LHCN-M2 (cell line): ENCODE measurements at regions not wholly inside any gene's neighbourhood (a gene's known extent, or its start where the extent isn't known, plus 50 kb on each side); places are given as distances from the start of the nearest gene placed in this dataset.
A peak's percentile ranks its signal among the peaks of the same experiment; 100 is the strongest.
"Not testable (repeated sequence)": the region's sequence is repeated elsewhere in the genome, so short reads cannot be mapped to it uniquely, and the experiment has no call there.

Experiments
- DNase-seq: peaks from one replicate; pipeline ENCODE4 v3.0.0-alpha.2; 2012; ENCODE audit warnings: low read depth

DNA sequence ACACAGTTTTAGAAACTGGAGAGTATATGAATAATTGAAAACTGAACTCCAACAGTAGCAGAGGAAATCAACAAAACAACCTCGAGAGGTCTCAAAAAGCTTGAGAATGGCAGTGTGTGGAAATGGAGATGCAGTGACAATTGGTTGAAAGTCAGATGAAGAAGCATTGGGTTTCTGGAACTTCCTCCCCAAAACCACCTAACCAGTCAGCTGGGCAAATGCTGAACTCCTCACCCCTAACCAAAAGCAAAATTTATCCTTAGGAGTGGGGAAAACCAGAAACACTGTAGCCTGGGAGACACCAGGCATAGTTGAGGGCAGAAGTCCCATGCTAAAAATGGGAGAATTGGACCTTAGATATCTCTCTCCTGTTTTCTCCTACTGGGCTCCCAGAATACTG lies 109.9 kb downstream of the TANC2 start:
- DNase-seq: peak; percentile 45

DNA sequence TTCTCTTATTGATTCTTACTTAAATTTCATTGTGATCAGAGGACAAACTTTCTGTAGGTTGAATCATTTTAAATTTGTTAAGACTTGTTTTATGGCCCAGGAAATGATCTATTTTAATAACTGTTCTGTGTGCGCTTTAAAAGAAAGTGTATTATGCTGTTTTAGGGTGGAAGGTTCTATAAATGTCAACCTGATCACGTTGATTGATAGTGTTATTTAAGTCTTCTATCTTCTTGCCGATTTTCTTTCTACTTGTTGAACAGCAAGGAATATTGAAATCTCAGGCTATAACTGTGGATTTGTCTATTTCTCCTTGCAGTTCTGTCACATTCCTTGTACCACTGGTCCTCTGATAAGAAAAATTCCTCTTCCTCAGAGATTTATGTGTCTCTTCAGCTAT lies 112.7 kb downstream of the TANC2 start:
- DNase-seq: no peak

DNA sequence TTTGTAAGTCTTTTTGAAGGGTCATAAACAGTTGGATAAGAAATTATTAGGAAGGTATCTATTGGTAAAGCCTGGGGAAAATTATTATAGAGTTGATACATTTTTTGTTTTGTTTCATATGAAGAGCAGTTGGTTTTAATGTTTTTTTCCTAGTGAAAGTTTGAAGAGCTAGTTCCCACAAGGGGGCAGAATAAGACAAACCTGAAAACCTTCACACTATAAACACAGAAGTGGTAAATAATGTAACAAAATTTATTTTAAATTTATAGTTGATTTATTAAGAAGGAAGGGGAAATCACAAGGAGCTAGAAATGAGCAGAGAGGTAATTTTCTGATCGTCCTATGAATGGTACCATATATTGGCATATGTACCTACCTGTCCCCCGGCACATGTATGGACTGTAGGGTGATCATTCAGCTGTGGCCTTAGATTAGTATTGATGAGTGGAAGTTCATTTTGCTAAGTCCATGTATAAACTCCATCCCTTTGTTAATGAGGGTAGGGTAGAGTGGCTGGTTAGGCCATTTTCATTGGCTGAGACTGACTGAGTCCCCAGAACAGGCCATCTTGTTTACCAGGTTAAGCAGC lies 116.3 kb downstream of the TANC2 start:
- DNase-seq: peak; percentile 57

DNA sequence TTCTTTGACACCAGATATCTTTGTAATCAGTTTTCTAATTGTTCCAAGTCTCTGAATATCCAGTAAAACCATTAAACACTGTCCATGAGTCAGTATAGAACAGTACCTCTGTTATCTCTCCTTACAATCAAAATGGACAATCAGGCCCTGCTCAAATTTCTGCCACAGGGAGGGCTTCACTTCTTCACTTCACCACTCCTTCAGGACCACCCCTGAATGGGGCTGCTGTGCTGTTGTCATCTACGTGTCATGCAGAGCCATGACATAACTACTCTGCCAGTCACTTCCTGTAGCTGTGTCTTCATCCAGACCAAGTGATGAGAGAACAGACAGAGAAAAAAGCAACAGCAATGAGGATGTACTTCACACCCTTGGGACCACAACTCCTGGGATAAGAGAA lies 116.9 kb downstream of the TANC2 start:
- DNase-seq: peak; percentile 29

DNA sequence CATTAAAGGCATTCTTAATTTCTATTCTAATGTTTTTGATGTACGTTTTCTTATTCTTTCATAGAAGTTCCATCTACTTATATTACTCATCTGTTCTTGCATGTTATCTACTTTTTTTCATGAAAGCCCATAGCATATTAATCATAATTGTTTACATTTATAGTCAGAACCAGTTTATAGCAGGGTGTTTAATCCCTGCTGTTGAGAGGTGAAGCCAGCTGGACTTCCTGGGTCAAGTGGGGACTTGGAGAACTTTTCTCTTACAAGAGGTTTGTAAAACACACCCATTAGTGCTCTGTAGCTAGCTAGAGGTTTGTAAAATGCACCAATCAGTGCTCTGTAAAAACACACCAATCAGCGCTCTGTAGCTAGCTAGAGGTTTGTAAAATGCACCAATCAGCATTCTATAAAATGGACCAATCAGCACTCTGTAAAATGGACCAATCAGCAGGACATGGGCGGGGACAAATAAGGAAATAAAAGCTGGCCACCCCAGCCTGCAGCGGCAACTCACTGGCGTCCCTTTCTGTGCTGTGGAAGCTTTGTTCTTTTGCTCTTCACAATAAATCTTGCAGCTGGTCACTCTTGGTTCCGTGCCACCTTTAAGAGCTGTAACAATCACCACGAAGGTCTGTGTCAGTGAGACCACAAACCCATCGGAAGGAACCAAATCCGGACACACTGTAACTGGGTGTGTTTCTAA lies 120.6 kb downstream of the TANC2 start:
- DNase-seq: peak; percentile 78

DNA sequence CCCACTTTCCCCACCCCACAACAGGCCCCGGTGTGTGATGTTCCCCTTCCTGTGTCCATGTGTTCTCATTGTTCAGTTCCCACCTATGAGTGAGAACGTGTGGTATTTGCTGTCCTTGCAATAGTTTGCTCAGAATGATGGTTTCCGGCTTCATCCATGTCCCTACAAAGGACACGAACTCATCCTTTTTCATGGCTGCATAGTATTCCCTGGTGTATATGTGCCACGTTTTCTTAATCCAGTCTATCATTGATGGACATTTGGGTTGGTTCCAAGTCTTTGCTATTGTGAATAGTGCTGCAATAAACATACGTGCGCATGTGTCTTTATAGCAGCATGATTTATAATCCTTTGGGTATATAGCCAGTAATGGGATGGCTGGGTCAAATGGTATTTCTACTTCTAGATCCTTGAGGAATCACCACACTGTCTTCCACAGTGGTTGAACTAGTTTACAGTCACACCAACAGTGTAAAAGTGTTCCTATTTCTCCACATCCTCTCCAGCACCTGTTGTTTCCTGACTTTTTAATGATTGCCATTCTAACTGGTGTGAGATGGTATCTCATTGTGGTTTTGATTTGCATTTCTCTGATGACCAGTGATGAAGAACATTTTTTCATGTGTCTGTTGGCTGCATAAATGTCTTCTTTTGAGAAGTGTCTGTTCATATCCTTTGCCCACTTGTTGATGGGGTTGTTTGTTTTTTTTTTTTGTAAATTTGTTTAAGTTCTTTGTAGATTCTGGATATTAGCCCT lies 124.5 kb downstream of the TANC2 start:
- not testable (repeated sequence) for DNase-seq

DNA sequence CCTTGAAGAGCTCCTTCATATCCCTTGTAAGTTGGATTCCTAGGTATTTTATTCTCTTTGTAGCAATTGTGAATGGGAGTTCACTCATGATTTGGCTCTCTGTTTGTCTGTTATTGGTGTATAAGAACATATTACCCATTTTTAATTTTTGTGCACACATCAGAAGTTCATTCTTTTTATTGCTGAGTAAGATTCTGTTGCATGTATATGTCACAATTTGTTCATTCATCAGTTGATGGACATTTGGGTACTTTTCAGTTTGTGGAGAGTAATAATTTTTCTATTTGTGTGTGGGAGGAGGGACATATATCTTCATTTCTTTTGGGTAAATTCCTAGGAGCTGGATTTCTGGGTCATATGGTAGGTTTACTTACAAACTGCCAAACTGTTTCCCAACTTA lies 125.9 kb downstream of the TANC2 start:
- DNase-seq: not testable (repeated sequence)

DNA sequence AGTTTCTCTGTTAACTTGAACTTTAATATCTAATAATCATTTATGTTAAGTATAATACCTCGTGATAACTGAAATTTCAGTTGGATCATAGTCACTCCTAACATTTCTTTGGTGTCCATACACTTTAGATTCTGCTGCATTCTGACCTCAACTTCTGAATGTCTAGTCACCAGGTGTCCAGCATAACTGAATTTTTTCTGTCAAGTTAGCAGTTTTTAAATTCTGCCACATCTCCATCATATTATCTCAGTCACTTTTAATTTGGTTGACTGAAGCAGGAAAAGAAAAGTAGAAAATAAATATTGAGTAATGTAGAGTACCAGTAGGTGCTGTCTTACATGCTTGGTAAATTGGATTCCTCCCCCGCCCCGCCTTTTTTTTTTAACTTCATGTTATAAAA lies 128.6 kb downstream of the TANC2 start:
- no peak for DNase-seq

DNA sequence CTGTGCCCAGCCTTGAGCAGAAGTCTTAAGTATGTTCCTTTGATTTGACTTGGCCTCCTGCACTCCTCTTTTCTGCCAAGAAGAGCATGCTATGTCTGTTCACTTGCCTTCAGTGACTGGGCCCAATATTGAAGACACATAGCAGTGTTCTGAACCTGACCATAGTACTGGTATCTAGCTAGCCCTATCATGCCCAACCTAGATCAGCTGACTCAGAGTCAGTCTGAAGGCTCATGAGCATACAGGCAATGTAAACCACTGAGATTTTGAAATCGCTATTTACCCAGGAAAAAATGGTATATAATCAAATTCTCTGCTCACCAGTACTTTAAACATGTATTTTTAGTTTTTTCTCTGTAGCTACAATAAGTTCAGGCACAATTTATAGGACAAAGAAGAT lies 129.4 kb downstream of the TANC2 start:
- no peak for DNase-seq

DNA sequence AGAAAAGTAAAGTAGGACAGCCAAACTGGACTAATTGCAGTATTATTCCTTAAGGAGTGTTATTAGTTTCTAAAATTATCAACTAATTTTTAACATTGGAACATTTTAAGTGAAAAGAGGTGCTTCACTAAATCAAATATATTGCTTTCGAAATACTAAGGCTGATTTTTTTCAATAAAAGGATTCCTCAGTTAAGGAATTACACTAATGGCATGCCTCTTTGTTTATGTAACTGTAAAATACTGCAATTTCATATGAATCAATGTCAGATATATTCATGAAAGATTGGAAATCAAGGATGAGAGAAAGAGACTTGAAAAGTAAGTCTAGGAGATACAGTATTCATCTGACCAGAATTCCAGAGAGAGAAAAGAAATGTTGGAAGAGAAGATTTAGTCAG lies 129.8 kb downstream of the TANC2 start:
- DNase-seq: no peak

DNA sequence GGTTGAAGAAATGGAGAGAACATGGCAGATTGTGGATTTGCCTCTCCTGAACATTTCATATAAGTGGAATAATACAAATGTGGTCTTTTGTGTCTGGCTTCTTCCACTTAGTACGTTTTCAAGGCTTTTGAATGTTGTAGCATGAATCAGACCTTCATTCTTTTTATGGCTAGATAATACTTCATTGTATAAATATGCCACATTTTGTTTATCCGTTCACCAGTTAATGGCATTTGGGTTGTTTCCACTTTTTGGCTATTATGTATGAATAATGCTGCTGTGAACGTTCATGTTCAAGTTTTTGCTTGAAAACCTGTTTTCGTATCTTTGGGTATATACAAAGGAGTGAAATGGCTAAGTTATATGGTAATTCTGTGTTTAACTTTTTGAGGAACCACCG lies 130.4 kb downstream of the TANC2 start:
- DNase-seq: no peak

DNA sequence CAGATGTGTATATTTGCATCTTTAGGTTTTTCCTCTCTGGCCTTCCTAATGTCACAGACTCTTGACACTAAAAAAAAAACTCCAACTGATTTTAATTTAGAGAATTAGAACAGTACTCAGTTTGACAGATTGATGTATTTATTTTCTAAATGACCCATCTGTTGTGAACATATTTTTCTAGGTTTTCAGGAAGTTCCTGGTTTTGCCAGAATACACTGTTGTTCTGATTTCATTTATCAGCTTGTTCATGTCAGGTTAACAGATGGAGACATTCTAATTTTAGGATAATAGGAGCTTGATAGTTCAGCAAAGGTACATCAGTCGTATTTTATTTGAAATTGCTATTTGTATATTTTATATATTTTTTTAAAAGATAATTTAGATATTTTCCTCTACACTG lies 133.4 kb downstream of the TANC2 start:
- no peak for DNase-seq

DNA sequence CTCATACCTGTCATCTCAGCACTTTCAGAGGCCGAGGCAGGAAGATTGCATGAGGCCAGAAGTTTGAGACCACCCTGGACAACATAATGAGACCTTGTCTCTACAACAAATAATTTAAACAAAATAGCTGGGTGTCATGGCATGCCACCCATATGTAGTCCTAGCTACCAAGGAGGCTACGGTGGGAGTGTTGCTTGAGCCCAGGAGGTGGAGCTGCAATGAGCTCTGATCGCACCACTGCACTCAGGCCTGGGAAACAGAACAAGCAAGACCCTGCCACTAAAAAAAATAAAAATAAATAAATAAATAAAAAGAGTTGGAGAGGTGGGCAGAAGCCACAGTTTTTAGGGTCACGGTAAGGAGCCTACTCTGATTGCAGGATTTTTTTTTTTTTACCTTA lies 136.0 kb downstream of the TANC2 start:
- DNase-seq: no peak

DNA sequence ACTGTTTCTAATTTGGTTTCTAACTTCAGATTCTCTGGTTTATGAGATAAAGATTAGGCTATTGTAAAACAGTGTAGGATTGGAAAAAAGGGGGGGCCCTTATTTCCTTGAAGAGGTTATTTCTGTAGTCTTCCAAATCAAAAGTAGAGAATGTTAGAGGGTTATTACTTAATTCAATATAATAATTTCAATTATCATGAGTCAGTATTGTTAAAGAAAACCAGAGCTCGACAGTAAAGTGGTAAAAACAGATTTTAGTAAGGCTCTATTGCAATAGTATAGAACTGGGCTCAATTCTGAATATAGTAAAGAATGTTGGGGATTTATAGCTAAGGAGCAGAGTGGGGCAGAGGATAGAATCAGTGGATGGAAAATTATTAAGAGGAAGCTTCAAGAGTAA lies 140.0 kb downstream of the TANC2 start:
- DNase-seq: no peak

DNA sequence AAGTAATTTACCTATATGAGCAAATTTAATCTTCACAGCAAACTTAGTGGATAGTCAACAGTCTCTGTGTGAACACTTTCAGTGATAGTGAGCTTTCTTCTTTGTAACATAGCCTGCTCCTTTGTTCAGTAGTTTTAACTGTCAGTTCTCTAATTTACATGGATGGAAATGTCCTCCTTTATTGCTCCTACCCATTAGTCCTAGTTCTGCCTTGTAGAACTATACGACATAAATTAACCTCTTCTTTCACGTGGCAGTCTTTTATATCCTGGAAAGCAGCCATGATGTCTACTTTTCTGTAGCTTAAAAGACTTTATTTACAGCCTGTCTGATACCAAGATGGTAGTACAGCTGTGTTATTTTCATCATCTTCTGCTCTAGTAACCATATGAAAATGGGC lies 143.6 kb downstream of the TANC2 start:
- DNase-seq: no peak

DNA sequence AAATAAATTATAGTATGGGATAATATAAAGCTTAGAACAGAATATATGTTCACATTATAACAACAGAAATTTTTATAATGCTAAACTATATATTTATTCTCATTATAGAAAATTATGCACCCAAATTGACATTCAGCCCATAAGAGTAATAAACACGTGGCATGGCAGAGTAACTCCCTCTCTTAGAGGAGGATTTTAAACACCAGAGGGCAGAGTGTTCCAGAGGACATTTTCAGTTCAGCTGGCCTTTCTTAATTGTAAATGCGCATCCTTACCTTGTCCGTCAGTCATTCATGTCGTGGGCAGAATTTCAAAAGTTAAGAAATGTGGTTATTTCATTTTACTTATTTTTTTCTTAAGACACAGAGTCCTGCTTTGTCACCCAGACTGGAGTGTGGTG lies 147.1 kb downstream of the TANC2 start:
- peak; percentile 18 for DNase-seq

DNA sequence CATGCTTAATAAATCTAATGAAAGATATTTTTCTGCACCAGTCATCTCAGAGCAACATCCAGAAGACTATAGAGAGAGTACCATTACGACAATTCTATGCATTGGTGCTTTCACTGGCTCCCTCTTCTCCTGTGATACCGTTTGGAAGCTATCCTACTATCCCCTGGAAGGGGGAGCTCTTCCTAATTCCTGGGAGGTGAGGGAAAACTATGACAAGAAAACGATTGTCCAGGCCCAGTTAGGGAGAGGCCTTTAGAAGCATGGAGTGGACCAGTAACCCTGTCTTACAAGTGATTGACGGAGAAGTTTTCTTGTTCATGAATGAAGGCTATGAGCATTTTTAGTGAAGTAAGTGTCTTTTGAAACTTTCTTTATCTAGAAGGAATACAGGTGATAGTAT lies 150.2 kb downstream of the TANC2 start:
- no peak for DNase-seq

DNA sequence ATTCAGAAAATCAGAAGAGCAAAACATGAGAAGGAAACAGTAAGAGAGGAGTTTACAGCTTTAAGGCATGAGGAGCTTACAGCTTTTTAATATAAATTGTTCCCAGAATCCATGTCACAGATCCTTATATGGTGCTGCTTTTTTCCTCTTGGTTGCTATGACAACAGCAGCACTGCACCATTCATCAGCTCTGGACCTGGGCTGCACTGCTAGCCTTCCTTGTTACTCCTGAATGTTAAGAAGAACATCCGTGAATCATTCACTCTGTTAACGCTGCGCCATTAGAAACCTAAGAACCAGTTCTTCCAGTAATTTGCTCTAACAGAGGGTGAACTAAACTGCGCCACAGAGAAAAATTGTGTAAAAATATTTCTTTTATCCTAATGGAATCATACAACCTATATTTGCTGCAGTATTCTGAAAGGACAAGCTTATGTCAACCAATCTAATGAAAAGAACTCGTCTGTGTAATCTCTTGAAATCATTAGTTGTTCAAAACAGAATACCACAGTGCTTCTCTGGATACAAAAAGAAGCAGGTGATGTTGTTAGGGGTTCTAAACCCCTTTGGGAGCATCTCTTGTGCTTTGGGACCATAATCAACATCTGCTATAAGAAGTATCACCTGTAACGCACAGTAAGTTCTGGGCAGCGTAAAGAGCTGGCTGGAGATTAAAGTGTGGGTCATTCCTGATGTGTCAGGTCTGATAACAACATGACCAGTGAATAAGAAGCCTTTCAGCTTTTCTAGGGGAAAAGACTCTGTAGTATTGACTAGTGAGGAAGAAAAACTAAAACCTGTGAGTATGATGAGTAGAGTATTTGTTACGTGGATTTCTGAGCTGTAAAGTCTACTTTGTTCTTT lies 151.2 kb downstream of the TANC2 start:
- DNase-seq: peak; percentile 42

DNA sequence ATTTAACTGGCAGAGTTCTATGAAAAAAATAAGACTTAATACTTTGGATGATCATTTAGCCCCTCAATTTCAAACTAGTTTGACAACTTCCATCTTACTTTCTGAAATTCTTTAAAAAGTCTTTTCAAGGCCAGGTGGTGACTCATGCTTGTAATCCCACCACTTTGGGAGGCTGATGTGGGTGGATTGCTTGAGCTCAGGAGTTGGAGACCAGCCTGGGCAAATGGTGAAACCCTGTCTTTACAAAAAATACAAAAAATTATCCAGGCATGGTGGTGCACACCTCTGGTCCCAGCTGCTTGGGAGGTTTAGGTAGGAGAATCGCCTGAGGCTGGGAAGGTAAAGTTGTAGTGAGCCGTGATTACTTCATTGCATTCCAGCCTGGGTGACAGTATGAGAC lies 154.4 kb downstream of the TANC2 start:
- DNase-seq: peak; percentile 45

DNA sequence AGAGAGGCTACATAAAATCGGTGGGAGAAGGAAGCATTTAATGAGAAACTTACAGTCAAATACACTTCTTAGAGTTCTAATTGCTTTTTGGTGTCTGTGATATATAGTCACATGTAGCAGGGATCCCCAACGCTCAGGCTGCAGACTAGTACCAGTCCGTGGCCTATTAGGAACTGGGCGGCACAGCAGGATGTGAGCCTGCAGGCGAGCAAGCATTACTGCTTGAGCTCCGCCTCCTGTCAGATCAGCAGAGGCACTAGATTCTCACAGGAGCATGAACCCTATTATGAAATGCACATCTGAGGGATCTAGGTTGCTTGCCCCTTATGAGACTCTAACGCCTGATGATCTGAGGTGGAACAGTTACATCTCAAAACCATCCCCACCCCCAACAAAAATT lies 158.5 kb downstream of the TANC2 start:
- DNase-seq: no peak

DNA sequence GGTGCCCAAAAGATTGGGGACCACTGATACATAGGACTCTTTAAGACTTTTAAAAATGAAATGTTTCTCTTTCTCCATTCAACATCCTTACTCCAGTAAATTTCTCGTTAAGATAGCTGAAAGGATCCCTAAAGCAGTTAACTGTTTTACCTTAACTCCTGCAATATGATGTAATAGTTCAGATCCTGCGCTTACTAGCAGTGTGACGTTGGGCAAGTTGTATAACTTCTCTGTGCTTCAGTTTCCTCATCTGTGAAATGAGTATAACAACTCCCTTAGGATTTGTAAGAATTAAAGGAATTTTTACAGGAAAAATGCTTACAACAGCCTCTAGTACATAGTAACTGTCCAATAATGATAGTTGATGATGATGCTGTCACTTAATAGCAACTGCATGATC lies 158.9 kb downstream of the TANC2 start:
- DNase-seq: no peak

DNA sequence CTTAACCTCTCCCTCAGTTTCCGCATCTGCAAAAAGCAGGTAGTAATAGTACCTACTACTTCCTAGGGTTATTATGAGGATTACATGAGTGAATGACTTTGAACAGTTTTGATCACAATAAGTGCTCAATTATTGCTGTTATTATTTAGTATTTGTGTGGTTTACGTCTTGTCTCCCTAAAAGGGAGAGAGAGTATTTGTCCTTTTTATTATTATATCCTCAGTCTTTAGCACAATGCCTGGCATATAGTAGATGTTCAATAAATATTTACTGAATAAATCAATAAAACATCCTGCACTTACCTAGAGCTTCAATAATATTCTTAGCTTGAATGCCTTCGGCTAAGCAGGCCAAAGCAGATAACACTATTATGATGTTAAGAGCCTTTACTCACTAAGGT lies 160.0 kb downstream of the TANC2 start:
- no peak for DNase-seq
